ENCODE measurements at regions not wholly inside any gene's neighbourhood (a gene's known extent, or its start where the extent isn't known, plus 50 kb on each side); places are given as distances from the start of the nearest gene placed in this dataset.
"Not testable (repeated sequence)": the region's sequence is repeated elsewhere in the genome, so short reads cannot be mapped to it uniquely, and the experiment has no call there.

DNA sequence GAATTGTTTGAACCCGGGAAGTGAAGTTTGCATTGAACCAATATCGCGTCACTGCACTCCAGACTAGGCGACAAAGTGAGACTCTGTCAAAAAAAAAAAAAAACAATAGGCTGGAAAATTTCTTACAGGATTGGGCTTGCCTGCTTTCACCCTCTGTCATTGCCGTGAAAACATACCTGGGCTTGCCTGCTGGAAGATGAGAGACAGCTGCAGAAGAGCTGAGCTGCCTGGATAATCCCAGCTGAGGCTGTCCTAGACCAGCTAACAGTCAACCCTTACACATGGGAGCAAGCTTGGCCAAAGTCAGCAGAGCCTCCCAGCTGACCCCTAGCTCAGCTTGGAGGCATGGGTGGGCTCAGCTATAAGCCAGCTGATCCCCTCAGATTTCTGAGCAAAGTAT lies 306.2 kb downstream of the CCSER2 start:
- DNase-seq, result no peak

DNA sequence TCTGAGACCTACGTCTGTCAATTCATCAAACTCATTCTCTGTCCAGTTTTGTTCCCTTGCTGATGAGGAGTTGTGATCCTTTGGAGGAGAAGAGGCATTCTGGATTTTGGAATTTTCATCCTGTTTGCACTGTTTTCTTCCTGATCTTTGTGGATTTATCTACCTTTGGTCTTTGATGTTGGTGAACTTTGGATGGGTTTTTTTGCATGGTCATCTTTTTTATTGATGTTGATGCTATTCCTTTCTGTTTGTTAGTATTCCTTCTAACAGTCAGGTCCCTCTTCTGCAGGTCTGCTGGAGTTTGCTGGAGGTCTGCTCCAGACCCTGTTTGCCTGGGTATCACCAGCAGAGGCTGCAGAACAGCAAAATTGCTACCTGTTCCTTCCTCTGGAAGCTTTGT lies 322.2 kb downstream of the CCSER2 start:
- DNase-seq, result not testable (repeated sequence)

DNA sequence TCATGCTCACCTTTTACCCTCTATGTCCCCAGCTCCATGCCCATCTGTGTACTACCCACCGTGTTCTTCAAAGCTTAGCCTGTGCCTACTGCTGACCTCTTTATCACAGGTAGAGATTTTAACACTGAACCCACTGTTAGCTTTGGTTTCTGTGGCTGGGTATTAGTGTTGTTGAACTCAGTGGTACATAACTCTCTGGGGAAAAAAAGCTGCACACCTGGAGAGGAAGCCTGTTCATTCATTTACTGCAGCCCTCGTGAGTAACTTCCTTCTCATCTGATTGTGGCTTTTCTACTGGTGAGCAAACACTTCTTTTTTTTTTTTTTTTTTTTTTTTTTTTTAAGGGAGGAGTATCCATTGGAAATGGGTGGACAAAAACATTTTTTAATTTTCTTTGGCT lies 326.3 kb downstream of the CCSER2 start:
- DNase-seq, result no peak

DNA sequence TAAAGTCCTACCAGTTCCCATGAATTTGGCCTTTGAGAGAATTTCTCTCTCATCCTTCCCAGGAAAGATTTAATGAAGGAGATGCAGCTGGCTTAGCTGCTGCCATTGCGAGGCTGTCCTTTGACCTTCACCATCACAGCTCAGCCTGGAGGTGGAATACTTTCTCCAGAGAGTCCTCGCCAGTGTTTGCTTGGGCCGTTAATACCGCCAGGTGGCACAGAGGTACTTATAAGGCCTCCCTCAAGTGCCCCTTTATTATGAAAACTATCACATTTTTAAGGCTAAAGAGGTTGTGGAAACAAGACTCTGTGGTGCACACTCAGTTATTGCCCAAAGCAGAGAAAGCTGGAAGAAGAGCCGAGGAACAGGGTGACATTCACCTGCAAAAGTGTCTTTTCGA lies 330.6 kb downstream of the CCSER2 start:
- DNase-seq, result no peak

DNA sequence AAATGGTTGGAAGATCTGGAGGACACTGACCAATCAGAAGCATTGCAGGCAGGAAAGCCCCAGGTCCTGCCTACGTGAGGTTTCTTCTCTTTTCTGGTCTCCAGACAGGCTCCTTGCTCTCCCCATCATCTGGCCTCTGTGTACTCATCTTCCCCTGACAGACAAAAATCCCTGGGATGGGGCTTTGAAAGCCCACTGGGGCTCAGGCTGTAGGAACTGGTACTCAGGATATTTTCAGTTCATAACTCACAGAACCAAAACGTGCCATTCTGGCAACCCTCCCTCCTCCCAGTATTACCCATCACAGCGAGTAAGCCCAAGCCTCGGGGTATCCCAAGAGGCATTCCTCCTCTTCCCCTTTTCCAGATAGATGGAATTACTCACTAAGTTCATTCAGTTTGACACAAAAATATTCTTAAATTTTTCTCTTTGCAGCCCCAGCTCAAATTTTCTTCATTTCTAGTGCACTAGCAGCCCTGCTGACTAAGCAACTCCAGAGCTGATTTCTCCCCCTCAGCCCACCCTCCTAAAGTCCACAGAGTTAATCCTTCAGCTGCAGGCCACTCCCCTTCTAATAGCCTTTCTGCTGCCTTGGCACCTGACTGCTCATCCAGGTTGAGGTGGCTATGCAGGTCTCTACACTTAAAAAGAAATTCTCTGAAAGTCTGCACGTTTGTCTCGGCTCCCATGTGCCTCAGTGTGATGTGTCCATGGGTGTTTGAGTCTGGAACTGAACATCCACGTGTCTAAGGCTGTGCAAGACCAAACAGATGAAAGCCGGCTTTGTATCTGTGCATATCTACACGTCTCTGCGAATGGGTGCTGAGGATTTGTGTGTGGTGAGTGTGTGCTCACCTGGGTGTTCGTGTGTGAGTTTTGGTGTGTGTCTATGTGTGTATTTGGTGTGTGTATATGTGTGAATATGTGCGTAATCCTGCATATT lies 331.4 kb downstream of the CCSER2 start:
- DNase-seq, result no peak

DNA sequence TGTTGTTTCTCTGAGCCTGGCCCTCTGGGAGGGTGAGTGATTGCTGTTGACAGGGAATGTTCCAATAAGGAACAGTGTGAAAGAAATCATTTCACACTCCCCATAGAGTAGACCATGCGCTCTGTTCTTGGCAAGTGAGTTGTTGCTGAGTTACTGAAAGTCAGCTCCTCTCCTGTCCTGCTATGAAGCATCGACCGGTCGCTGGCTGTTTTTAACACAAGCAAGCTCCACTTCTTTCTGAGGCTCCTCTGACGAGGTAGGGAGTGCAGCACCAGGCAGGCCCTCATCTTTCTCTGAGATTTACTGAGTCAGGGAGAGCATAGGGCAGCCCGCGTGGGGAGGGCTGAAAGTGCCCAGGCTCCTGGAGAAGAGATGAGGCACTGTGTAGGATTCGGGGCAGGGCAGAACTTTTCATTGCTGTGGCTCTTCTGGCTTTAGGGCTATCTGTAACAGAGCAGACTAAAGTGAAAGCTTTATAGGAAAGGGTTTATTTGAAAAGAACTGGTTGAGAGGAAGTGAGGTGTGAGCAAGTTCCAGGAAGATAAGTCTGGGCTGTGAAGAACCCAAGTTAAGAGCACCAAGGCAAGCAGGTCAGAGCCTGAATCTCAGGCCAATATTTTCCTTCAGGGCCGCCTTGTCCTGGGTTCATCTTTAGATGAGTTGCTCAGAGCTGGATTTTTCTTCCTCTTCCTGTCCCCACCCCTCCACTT lies 332.2 kb downstream of the CCSER2 start:
- DNase-seq, result no peak

DNA sequence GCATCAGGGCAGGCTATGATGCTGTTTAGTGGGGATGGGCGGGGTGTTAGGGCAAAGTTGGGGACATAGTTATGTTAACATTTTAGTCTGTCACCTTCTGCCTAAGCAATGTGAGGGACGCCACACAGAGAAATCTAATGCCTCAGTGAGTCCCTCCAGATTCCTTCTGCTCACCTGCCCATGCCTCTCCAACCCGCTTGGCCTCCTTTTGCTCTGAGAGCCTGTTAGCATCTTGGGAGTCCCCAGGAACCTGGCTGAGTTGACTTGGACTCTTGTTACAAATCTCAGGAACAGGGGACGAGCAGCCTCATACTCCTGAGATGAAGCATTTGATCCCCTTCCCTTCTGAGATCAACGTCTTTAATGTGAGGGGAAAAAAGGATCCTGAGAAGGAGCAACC lies 336.8 kb downstream of the CCSER2 start:
- no peak for DNase-seq

DNA sequence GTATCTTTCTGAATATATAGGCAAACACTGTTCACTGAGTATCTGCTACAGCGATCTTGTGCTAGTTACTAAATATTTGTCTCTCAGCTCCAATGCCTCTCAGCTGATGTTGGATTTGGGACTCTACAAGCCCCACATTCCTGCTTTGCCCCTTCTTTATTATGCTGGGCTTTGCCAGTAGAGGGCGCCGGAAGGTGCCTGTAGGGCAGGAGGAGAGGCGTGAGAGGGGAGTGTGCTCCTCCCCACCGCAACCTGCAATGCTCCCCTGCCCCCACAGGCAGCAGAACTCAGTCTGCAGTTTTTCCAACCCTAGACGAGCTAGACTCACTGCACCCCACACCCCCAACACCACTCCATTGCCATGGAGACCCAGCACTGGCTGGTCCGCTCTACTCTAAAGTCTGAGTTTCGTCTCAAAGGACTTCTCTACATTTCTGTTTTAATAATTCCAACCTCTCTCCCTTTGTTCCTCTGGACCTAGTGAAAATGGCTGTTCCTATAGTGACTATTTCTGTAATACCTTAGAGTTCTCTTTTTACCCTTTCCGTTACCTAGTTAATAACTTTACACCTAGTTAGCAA lies 337.6 kb downstream of the CCSER2 start:
- DNase-seq, result no peak

DNA sequence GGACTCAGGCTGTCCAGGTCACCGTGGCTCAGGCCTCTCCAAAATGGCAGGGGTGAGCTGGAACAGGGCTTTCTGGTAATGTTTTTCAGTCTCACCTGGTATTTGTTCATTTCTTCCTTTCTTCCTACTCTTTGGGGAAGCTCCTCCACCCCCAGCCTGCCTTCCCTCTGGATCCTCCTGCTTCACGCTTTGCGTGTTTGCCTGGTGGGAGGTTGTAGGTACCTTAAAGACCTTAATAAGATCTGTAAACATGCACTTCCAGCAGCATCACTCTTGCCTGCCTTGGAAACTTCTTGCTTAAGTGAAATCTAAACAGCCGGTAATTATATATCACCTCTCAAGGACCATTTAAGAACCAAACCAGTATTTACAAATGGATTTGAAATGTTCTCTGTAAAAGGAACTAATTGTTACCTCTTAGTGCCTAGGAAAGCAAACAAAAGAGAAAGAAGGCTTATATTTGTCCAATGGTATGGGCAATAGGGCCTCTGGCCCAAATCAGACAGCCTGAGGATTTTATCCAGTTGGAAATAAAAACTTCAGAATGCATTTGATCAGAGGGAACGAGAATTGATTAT lies 339.9 kb downstream of the CCSER2 start:
- DNase-seq, result no peak

DNA sequence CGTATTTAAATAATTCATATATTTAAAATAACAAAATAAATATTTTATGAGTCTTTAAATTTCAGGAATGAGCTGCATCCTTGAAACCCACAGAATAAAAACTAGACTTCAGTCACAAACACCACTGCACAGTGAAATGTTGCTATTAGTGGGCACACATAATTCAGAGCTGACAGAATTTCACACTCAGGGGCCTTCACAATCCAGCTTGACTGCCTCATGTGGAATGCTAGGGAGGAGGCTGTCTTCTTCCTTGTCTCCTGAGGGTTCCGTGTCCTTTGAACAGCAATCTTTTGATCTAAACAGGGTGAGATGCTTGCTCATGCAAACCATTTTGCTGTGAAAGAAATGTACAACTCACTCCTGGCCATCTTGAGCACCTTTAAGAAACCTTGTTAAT lies 346.7 kb downstream of the CCSER2 start:
- no peak for DNase-seq

DNA sequence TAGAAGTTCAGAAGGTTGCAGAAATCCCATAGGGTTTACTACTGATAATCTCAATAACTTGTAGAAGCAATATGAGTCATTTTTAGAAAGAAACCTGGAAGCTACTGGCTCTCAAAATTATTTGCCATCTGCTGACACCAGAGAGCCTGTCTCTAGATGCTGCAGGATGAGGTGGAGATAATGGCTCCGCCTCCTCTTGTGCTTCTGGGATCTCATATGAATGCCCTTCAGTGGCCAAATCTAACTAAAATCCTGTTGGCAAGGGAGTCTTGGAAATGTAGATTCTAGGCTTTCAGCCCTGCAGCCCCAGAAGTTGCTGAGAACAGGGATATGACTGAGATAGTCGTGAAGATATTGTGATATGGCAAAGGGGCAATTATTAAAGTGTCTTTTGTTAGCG lies 348.1 kb downstream of the CCSER2 start:
- no peak for DNase-seq

DNA sequence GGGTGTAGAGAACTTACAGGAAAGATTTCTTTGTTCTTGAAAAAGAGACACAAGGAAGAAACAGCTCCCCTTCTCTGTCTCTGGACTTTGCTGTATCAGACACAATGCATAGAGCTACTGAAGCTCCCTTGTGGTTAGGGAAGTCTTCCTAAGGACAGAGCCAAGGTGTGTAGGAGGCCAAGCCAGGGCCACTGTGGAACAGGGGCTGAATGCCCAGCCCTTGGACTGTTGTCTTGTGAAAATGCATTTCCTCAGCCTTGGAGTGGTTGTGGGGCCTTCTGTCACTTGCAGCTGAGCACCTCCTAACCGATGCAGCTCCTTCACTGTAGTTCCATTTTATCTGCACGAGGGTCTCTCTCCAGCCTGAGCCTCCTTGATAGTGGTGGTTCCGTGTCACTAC lies 353.4 kb downstream of the CCSER2 start:
- no peak for DNase-seq

DNA sequence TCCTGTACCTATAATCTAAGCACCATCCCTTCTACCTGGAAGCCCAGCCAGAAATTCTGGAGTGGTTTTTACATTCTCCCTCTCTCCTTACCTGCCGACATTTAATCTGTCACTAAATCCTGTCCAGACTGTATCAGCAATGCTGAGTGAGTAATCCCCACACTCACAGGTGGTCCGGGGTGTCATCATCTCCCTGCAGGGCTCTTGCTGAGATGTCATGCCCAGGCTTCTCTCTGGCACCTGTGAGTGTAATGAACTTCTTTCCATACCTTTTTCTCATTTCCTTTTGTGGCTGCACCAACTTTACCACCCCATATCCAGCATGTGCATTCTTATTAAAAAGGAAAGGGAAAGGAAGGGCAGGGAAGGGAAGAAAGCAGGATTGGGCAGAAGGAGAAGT lies 355.2 kb downstream of the CCSER2 start:
- DNase-seq, result no peak

DNA sequence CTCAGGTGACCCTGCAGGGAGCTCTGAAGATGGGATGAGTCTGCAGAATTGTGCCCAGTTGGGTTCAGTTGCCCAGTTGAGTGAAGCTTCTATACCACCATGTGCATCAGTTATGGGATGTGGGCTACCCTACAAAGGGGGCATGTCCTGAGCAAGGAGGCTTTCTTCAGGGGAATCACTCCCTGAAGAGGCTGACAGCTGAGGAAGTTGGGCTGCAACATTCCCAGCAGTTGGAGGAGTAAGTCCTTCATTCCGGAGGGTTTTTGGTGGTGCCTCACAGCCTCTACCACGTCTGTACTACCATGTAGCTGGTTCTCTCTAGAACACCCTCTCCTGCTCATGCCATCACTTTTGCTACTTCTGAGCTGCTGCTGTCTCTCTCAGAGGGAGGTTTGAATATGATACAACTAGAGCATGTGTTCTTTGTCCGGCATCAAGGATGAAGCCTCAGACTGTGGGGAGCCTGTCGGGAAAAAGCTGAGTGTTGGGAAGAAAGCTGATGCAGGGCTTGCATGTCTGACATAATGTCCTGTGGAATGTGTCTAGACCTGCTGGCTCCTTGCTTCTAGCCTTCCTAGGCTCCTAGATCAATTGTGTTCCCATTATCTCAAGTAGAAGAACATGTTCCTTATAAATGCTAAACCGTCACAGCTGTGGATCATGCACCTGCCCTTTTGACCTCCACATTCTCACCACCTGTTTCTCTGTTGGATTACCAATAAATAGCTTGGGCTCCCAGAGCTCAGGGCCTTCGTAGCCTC lies 355.8 kb downstream of the CCSER2 start:
- DNase-seq, result no peak

DNA sequence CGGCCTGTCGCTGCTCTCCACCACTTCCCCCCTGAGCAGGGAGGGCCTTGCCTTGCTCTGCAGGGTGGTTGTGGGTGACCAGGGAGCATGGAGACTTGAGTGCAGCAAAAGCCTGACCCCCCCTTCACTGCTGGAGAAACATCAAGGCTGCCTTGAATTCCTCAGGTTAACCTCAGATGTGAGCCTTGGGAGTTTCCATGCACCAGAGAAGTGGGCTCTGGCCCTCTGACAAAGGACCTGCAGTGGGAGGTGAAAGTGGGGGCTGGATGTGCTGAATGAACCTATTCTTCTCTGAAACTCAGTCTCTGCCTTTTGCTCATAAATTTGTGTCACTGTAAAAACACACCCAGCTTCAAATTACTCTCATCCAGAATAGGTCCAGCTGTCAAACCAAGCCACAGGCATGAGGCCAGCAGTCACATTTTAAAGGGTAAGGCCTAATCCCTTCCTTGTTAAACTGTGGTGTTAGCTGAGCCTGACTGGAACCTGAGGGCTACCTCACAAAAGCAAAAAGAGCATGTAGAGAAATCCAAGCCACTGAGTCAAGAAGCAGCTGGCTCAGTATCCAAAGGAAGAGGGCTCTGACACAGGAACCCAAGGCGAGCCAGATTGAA lies 356.8 kb downstream of the CCSER2 start:
- DNase-seq, result no peak

DNA sequence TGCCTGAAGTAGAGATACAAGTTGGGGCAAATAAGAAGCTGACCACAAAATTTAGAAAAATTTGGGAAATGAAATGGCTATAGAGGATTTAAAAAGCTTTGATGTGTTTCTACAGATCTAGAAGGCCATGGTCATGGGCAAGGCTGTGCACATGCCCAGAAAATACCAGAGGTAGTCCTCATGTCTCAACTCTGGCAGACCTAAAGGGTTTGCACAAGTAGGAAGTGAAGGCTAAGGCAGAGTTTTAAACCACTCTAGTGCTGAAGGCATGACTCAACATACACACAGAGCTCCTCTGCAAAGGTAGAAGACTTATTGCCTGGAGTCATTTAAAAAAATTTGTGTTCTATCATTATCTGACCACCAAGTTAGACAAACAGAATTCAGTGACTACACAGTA lies 364.6 kb downstream of the CCSER2 start:
- no peak for DNase-seq

DNA sequence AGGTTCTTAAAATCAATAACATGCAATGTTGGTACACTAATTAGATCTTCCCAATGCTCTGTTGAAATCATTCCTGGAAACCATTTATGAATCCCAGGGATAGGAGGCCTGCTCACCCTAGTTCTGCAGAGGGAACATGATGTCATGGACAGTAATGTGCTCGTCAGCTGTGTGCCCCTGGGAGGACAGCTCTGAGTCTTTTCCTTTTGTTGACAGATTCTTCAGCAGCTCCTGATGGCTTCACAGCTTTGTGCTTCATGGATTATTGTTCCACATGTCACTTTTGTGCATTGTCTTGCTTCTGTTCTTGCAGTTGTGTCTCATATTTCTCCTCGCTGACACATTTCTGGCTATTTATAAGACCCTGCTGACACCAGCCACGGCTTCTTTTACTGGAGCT lies 367.5 kb downstream of the CCSER2 start:
- DNase-seq, result no peak

DNA sequence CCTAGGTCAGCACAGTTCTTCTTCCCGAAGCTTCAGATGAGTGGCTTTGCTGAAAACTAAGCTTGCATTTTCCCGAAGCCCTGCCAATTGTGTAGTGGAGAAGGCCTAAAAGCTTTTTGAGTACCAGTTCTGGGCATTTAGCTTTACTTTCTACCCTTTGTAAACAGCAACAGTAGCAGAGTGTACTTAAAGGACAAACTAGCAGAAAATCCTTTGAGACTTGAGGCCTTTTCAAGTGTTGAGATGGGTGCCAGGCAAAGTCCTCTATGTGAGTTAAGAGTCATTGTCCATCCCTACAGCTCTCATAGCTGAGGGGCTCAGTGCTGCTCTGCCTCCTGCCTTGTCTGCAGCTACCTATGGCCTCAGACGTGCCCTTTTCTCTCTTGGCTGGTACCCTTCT lies 368.2 kb downstream of the CCSER2 start:
- no peak for DNase-seq

DNA sequence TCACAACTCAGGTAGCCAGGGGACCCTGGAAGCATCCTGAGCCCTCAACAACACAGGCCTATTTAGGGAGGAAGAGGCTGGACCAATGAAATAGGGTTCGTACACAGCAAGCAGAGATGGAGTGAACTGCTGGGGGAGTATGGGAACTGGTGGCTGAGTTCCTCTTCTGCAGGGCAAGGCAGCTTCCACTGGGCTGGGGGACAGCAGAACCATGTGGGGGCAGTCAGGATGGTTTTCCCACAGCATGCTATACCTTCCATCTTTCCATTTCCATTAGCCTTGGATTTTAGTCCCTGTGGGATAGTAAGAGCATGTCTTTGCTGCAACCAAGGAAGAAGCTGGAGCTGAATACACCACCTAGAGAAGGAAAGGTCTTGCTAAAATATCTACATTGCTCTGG lies 370.6 kb downstream of the CCSER2 start:
- DNase-seq, result no peak

DNA sequence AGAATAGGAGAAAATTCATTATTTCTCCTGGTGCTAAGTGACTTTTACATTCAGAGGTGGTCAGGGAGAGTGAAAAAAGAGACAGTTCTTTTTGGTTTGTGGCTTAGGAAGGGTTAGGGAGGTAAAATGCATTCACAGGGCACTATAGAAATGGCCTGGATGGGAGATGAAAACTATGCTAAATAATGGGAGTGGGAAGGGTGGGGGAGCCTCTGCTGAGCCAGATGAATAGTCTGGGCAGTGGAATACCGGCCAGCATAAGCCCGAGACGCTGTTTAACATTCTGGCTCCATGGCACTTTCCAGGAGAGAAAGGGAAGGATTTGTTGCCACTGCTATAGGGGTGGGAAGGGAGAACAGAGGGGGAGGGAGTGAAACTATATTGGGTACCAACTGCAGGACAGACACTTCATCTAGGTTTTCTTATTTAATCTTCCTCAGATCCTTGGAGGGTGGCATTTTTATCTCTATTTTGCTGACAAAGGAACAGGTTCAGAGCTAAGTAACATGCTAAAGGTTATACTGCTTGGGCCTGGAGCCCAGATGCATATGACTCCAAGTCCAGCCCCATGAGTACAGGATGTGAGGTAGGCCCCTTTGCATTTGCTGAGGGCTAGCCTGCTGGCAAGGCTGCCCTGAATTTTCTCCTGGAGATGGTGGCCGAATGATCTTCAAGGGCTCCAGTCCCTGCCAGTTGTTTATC lies 372.4 kb downstream of the CCSER2 start:
- no peak for DNase-seq

DNA sequence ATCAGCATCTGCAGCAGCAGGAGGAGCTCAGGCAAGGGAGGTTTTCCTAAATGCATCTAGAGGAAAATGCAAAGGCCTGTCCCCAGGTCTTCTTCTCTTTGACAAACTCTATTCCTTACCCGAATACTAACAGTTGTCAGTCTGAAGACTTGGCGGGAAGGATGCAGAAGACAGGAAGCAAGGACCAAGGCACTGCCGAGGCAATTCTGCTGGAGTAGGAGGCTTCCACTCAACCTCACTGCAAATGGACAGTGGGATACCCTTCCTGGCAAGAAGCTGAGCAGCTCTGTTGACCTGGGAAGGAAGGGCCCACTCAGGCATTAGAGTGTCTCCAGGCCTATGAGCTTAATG lies 373.0 kb downstream of the CCSER2 start:
- DNase-seq, result no peak

DNA sequence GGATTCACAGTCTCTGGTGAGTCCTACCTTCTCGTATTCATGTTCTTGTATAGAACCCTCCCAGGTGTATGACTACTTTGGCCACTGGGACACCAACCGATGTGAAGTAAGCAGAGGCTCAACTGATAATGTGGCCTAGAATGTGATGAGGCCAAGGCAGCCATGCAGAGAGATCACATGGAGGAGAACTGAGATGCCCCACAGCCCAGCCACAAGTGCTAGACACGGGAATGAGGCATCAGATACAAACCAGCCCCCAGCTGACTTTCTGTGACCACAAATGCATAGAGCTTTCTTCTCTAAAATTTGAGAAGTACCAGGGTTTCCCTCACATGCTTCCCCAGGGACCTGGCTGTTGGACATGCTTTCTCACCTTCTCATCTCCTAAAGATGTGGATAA lies 375.7 kb downstream of the CCSER2 start:
- no peak for DNase-seq
